Femur (tissue), 1 donor: ENCODE measurements at regions not wholly inside any gene's neighbourhood (a gene's known extent, or its start where the extent isn't known, plus 50 kb on each side); places are given as distances from the start of the nearest gene placed in this dataset.
"Not testable (repeated sequence)": the region's sequence is repeated elsewhere in the genome, so short reads cannot be mapped to it uniquely, and the experiment has no call there.

Experiments used
- DNase-seq: peaks from one replicate; pipeline ENCODE4 v3.0.0-alpha.2; 2017

- DNase-seq, result no peak
Observed at GRCh38 chr12:90497923-90498545, 456.9 kb downstream of the CCER1 start.

GRCh38 chr12:90490355-90490754 is 464.6 kb downstream of the CCER1 start:
- DNase-seq, result no peak

GRCh38 chr12:90489141-90489540 is 465.8 kb downstream of the CCER1 start:
- DNase-seq, result no peak

- DNase-seq, result no peak
Observed at GRCh38 chr12:90485560-90485959, 469.4 kb downstream of the CCER1 start.

- no peak for DNase-seq
Observed at GRCh38 chr12:90484094-90484493, 470.9 kb downstream of the CCER1 start.

- no peak for DNase-seq
Observed at GRCh38 chr12:90481748-90482147, 473.2 kb downstream of the CCER1 start.

- DNase-seq, result no peak
Observed at GRCh38 chr12:90479237-90479636, 475.7 kb downstream of the CCER1 start.

- DNase-seq, result no peak
Observed at GRCh38 chr12:90473831-90474230, 481.1 kb downstream of the CCER1 start.

- no peak for DNase-seq
Observed at GRCh38 chr12:90460681-90461080, 494.3 kb downstream of the CCER1 start.

- no peak for DNase-seq
Observed at GRCh38 chr12:90456248-90456647, 498.7 kb downstream of the CCER1 start.

- no peak for DNase-seq
Observed at GRCh38 chr12:90455756-90456155, 499.2 kb downstream of the CCER1 start.

GRCh38 chr12:90449611-90450010 is 505.4 kb downstream of the CCER1 start:
- DNase-seq, result no peak

- not testable (repeated sequence) for DNase-seq
Observed at GRCh38 chr12:90443466-90443865, 511.5 kb downstream of the CCER1 start.

GRCh38 chr12:90441431-90441830 is 513.5 kb downstream of the CCER1 start:
- no peak for DNase-seq

GRCh38 chr12:90428881-90429280 is 526.1 kb downstream of the CCER1 start:
- DNase-seq, result no peak

GRCh38 chr12:90428465-90428864 is 526.5 kb downstream of the CCER1 start:
- no peak for DNase-seq

- DNase-seq, result no peak
Observed at GRCh38 chr12:90423965-90424364, 531.0 kb downstream of the CCER1 start.

- no peak for DNase-seq
Observed at GRCh38 chr12:90410962-90411361, 544.0 kb downstream of the CCER1 start.

- DNase-seq, result no peak
Observed at GRCh38 chr12:90407841-90408240, 547.1 kb downstream of the CCER1 start.

- no peak for DNase-seq
Observed at GRCh38 chr12:90404071-90404470, 550.9 kb downstream of the CCER1 start.

- no peak for DNase-seq
Observed at GRCh38 chr12:90401185-90401584, 553.8 kb downstream of the CCER1 start.

- no peak for DNase-seq
Observed at GRCh38 chr12:90399357-90399756, 555.6 kb downstream of the CCER1 start.

- no peak for DNase-seq
Observed at GRCh38 chr12:90398285-90398836, 556.6 kb downstream of the CCER1 start.

GRCh38 chr12:90396556-90396955 is 558.4 kb downstream of the CCER1 start:
- no peak for DNase-seq

GRCh38 chr12:90393652-90394051 is 561.3 kb downstream of the CCER1 start:
- no peak for DNase-seq
